ENCODE measurements at regions not wholly inside any gene's neighbourhood (a gene's known extent, or its start where the extent isn't known, plus 50 kb on each side); places are given as distances from the start of the nearest gene placed in this dataset.
"Not testable (repeated sequence)": the region's sequence is repeated elsewhere in the genome, so short reads cannot be mapped to it uniquely, and the experiment has no call there.

GRCh38 chr1:14352897-14353296 is 245.6 kb upstream of the KAZN start (continued):
- TF ChIP-seq ELF4 (CRISPR knock-in tag; IDR thresholded peaks at IDR 0.05; ENCODE audit: low read depth) (no peak), ATF2 (CRISPR knock-in tag; IDR thresholded peaks at IDR 0.05; ENCODE audit: borderline replicate concordance, low read depth) (no peak), JAZF1 (CRISPR knock-in tag; IDR thresholded peaks at IDR 0.05) (no peak), CDX4 (CRISPR knock-in tag; IDR thresholded peaks at IDR 0.05; ENCODE audit: borderline replicate concordance) (no peak), STAT6 (CRISPR knock-in tag; conservative IDR thresholded peaks at IDR 0.05; ENCODE audit: low read depth) (no peak), ZNF121 (CRISPR knock-in tag; IDR thresholded peaks at IDR 0.05) (no peak), TCF7 (CRISPR knock-in tag; IDR thresholded peaks at IDR 0.05; ENCODE audit: low read depth) (no peak), HMGA2 (CRISPR knock-in tag; IDR thresholded peaks at IDR 0.05) (no peak), ZBTB21 (CRISPR knock-in tag; IDR thresholded peaks at IDR 0.05; ENCODE audit: borderline replicate concordance) (no peak), SMAD3 (CRISPR knock-in tag; IDR thresholded peaks at IDR 0.05; ENCODE audit: borderline replicate concordance) (no peak)

GRCh38 chr1:14361005-14361404 is 237.5 kb upstream of the KAZN start:
- H3K36me3 Mint-ChIP-seq; H3K4me3 Mint-ChIP-seq; DNase-seq (ENCODE audit: low spot score); POLR2A ChIA-PET; H3K4me1 Mint-ChIP-seq; H3K27ac Mint-ChIP-seq; CTCF ChIA-PET; ATAC-seq: not testable (repeated sequence)
- peaks cover 24% of the 10 kb centered on the region for H3K27me3 Mint-ChIP-seq (ENCODE audit: low read depth)
- H3K9me3 Mint-ChIP-seq, result peaks cover 47% of the 10 kb centered on the region

- Mint-ChIP-seq H3K4me3 (no peak overlapping the region), H3K27me3 (ENCODE audit: low read depth) (peaks cover 20% of the 10 kb centered on the region), H3K4me1 (peaks cover 12% of the 10 kb centered on the region), H3K36me3 (peaks cover 8% of the 10 kb centered on the region), H3K27ac (no peak overlapping the region), H3K9me3 (peaks cover 34% of the 10 kb centered on the region)
- ChIA-PET POLR2A (no interaction called here), CTCF (interaction anchor here (2.0 kb wide), 1 partner anchor 248 kb away, joined by 6 read pairs; no protein-coding TSS in a partner anchor)
- DNase-seq (ENCODE audit: low spot score) (no peak), ATAC-seq (no peak)
- TF ChIP-seq ZNF532 (CRISPR knock-in tag; IDR thresholded peaks at IDR 0.05; ENCODE audit: borderline replicate concordance), result no peak
- no peak for TF ChIP-seq FOXP1 (CRISPR knock-in tag; IDR thresholded peaks at IDR 0.05; ENCODE audit: borderline replicate concordance)
- no peak for TF ChIP-seq MAX (CRISPR knock-in tag; IDR thresholded peaks at IDR 0.05)
- TF ChIP-seq AFF4 (CRISPR knock-in tag; IDR thresholded peaks at IDR 0.05; ENCODE audit: borderline replicate concordance), result no peak
- TF ChIP-seq ZNF219 (CRISPR knock-in tag; IDR thresholded peaks at IDR 0.05; ENCODE audit: borderline replicate concordance), result no peak
- TF ChIP-seq RELA (CRISPR knock-in tag; IDR thresholded peaks at IDR 0.05; ENCODE audit: borderline replicate concordance), result no peak
- TF ChIP-seq CDX4 (CRISPR knock-in tag; IDR thresholded peaks at IDR 0.05; ENCODE audit: borderline replicate concordance), result no peak
- TF ChIP-seq NR2C2 (CRISPR knock-in tag; IDR thresholded peaks at IDR 0.05), result no peak
Observed at GRCh38 chr1:14362331-14362730, 236.2 kb upstream of the KAZN start.
